ENCODE measurements at regions not wholly inside any gene's neighbourhood (a gene's known extent, or its start where the extent isn't known, plus 50 kb on each side); places are given as distances from the start of the nearest gene placed in this dataset.

- TF ChIP-seq EZH2 (IDR thresholded peaks at IDR 0.05; ENCODE audit: borderline replicate concordance) (no peak), CTCF (IDR thresholded peaks at IDR 0.05; ENCODE audit: poor library complexity) (no peak), EZH2phosphoT487 (IDR thresholded peaks at IDR 0.05; ENCODE audit: low read depth, severe bottlenecking, unreplicated experiment) (no peak)
Observed at GRCh38 chr21:28663111-28663693, 329.5 kb downstream of the LTN1 start.
